SK-N-SH (cell line): ENCODE measurements at regions not wholly inside any gene's neighbourhood (a gene's known extent, or its start where the extent isn't known, plus 50 kb on each side); places are given as distances from the start of the nearest gene placed in this dataset.

Experiments used
- CTCF ChIA-PET: fragments of 300-600, 350-600 bp; formaldehyde crosslinking; extraction: SDS; loops from one replicate; lab custom pipeline; 2021; lab: Yijun Ruan, JAX
- POLR2A ChIA-PET: fragments of 350-600 bp; sonication (Branson Sonifier 250); formaldehyde crosslinking; extraction: SDS; loops from one replicate; lab custom pipeline; 2020; ENCODE audit warnings: antibody characterized with exemption, inconsistent platforms; lab: Yijun Ruan, JAX
- DNase-seq: peaks from one replicate; pipeline ENCODE4 v3.0.0; 2012
- H2AFZ ChIP-seq: fragments of 200-600 bp; sonication (generic); 2 replicates; pipeline ENCODE4 v1.8.1; 2016; ENCODE audit warnings: antibody characterized with exemption, mild to moderate bottlenecking, low read depth
- H3F3A ChIP-seq: fragments of 200-600 bp; sonication (generic); replicated peaks from 2 replicates; pipeline ENCODE3; 2016; ENCODE audit warnings: antibody characterized with exemption, mild to moderate bottlenecking; ENCODE audit not compliant: insufficient read depth
- H3K27ac ChIP-seq, 2 experiments: fragments of 200-500 bp in 1 of 2; fragments of 200-600 bp in 1 of 2; sonication (Bioruptor generic) in 1 of 2; sonication (generic), shearing (Covaris generic) in 1 of 2; 2 replicates each; pipeline versions ENCODE4 v1.5.1 to v1.6.1; 2014 to 2016; ENCODE audit warnings: low read depth in 2 of 2, inconsistent platforms in 1 of 2, low read length in 1 of 2, mild to moderate bottlenecking in 1 of 2, mixed read lengths in 1 of 2
- H3K27me3 ChIP-seq: fragments of 200-600 bp; sonication (generic), shearing (Covaris generic); 2 replicates; pipeline ENCODE4 v1.6.1; 2016; ENCODE audit warnings: mixed run types; ENCODE audit not compliant: insufficient read depth
- H3K36me3 ChIP-seq, 2 experiments: fragments of 200-500 bp in 1 of 2; fragments of 200-600 bp in 1 of 2; sonication (Bioruptor generic) in 1 of 2; sonication (generic) in 1 of 2; replicated peaks in 1 of 2; 2 replicates each; pipeline versions ENCODE3 to v1.5.1; 2014 to 2016; ENCODE audit warnings: low read length in 1 of 2, mild to moderate bottlenecking in 1 of 2; ENCODE audit not compliant: insufficient read depth in 2 of 2, control insufficient read depth in 1 of 2
- H3K4me1 ChIP-seq, 2 experiments: fragments of 200-500 bp in 1 of 2; fragments of 200-600 bp in 1 of 2; sonication (Bioruptor generic) in 1 of 2; sonication (generic), shearing (Covaris generic) in 1 of 2; 2 replicates each; pipeline versions ENCODE4 v1.5.1 to v1.6.1; 2014 to 2016; ENCODE audit warnings: low read depth in 1 of 2, low read length in 1 of 2, mixed run types in 1 of 2; ENCODE audit not compliant: insufficient read depth in 2 of 2, control insufficient read depth in 1 of 2
- H3K4me2 ChIP-seq: fragments of 200-600 bp; sonication (generic), shearing (Covaris generic); 2 replicates; pipeline ENCODE4 v1.6.1; 2017; ENCODE audit warnings: mixed run types
- H3K4me3 ChIP-seq, 2 experiments: fragments of 200-500 bp in 1 of 2; fragments of 200-600 bp in 1 of 2; sonication (Bioruptor generic) in 1 of 2; sonication (generic), shearing (Covaris generic) in 1 of 2; 2 replicates each; pipeline versions ENCODE4 v1.5.1 to v1.8.1; 2014 to 2016; ENCODE audit warnings: low read depth in 2 of 2, inconsistent platforms in 1 of 2, low read length in 1 of 2, mild to moderate bottlenecking in 1 of 2, mixed read lengths in 1 of 2, moderate library complexity in 1 of 2
- H3K79me2 ChIP-seq: fragments of 200-600 bp; sonication (generic); 2 replicates; pipeline ENCODE4 v1.8.1; 2017; ENCODE audit warnings: mild to moderate bottlenecking; ENCODE audit not compliant: insufficient read depth
- H3K9ac ChIP-seq: fragments of 200-600 bp; sonication (generic); 2 replicates; pipeline ENCODE4 v1.6.1; 2017; ENCODE audit warnings: mixed run types
- H3K9me2 ChIP-seq: fragments of 200-600 bp; sonication (generic); 2 replicates; pipeline ENCODE4 v1.6.1; 2017; ENCODE audit warnings: mixed run types
- H3K9me3 ChIP-seq: fragments of 200-600 bp; sonication (generic); 2 replicates; pipeline ENCODE4 v1.6.1; 2017; ENCODE audit warnings: mixed run types, mild to moderate bottlenecking, moderate library complexity
- H4K20me1 ChIP-seq: fragments of 200-600 bp; sonication (generic); 2 replicates; pipeline ENCODE4 v1.6.1; 2017; ENCODE audit warnings: mild to moderate bottlenecking, mixed run types; ENCODE audit not compliant: insufficient read depth
- CHD2 ChIP-seq: fragments of 150-350 bp; IDR thresholded peaks from 2 replicates; pipeline ENCODE4 v1.6.1; 2018; ENCODE audit warnings: low read length; ENCODE audit not compliant: partially characterized antibody
- EP300 ChIP-seq, 2 experiments: IDR thresholded peaks; 2 replicates each; pipeline versions ENCODE4 v1.4.0 to v1.6.1; 2012; ENCODE audit warnings: borderline replicate concordance in 1 of 2, low read depth in 1 of 2, low read length in 1 of 2
- EZH2phosphoT487 ChIP-seq: fragments of 200-600 bp; sonication (generic); IDR thresholded peaks from 2 replicates; pipeline ENCODE4 v1.6.1; 2017; ENCODE audit warnings: low read depth, mixed run types, mild to moderate bottlenecking, antibody characterized with exemption, moderate library complexity, borderline replicate concordance
- FOSL2 ChIP-seq: IDR thresholded peaks from 2 replicates; pipeline ENCODE4 v1.4.0; 2012; ENCODE audit warnings: low read depth, mild to moderate bottlenecking, moderate library complexity, borderline replicate concordance
- GABPA ChIP-seq: IDR thresholded peaks from 2 replicates; pipeline ENCODE4 v1.4.0; 2012; ENCODE audit warnings: low read depth, mild to moderate bottlenecking
- JUND ChIP-seq: IDR thresholded peaks from 2 replicates; pipeline ENCODE4 v1.4.0; 2012
- MEF2A ChIP-seq: IDR thresholded peaks from 2 replicates; pipeline ENCODE4 v1.4.0; 2012; ENCODE audit warnings: low read depth, borderline replicate concordance
- NFIC ChIP-seq: IDR thresholded peaks from 2 replicates; pipeline ENCODE4 v1.4.0; 2012; ENCODE audit warnings: borderline replicate concordance
- POLR2AphosphoS5 ChIP-seq: IDR thresholded peaks from 2 replicates; pipeline ENCODE4 v1.6.1; 2012; ENCODE audit warnings: low read depth, low read length
- RAD21 ChIP-seq: IDR thresholded peaks from 2 replicates; pipeline ENCODE4 v1.6.1; 2012; ENCODE audit warnings: mild to moderate bottlenecking, low read length
- RFX5 ChIP-seq: IDR thresholded peaks from 2 replicates; pipeline ENCODE4 v1.6.1; 2012; ENCODE audit warnings: mild to moderate bottlenecking, improper control_type of control experiment, low read length
- TAF1 ChIP-seq: IDR thresholded peaks from 2 replicates; pipeline ENCODE4 v1.6.1; 2012; ENCODE audit warnings: low read depth, mild to moderate bottlenecking, low read length, moderate library complexity, borderline replicate concordance
- TCF12 ChIP-seq: IDR thresholded peaks from 2 replicates; pipeline ENCODE4 v1.4.0; 2012
- TEAD4 ChIP-seq: IDR thresholded peaks from 2 replicates; pipeline ENCODE4 v1.4.0; 2012; ENCODE audit warnings: mild to moderate bottlenecking, borderline replicate concordance; ENCODE audit not compliant: insufficient read depth
- YY1 ChIP-seq: IDR thresholded peaks from 2 replicates; pipeline ENCODE4 v1.4.0; 2012; ENCODE audit warnings: low read depth, mild to moderate bottlenecking
- TF ChIP-seq, protein P1 (sequence below): fragments of 200-600 bp; sonication (generic); IDR thresholded peaks from 2 replicates; pipeline ENCODE4 v1.6.1; 2017; ENCODE audit warnings: antibody characterized with exemption, mild to moderate bottlenecking, moderate library complexity
- TF ChIP-seq, protein P2 (sequence below): IDR thresholded peaks from 2 replicates; pipeline ENCODE4; 2012

DNA sequence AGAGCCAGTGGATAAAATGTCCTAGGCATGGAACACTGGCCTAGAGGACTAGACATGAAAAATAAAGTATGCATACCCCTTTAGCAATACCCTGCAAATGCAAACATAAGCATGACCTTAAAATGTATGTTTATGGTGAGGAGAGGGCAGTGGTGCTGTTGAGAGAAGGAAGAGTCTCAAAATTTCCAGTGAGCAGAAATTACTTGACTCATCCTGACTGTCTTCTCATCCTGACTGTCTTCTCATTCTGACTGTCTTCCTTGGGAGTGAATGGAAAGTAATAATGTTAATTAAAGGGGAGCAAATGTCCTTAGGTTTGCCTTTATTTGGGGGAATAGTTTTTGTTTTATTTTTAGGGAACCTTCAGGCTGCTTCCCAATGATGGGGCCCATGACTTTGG is 121.5 kb upstream of the GALNT15 start:
- Histone ChIP-seq H3K4me3 (no peak overlapping the region), H3K9ac (no peak overlapping the region), H2AFZ (no peak overlapping the region), H3K27me3 (no peaks in the 10 kb centered on the region), H3K4me2 (no peak overlapping the region), H3K9me3 (no peaks in the 10 kb centered on the region), H3K79me2 (no peaks in the 10 kb centered on the region), H3K9me2 (no peaks in the 10 kb centered on the region), H4K20me1 (no peaks in the 10 kb centered on the region), H3K4me1 (no peaks in the 10 kb centered on the region; a peak in 2 of 4 replicates), H3K36me3 (no peaks in the 10 kb centered on the region), H3K27ac (0 out of 4 replicates have a peak overlapping the region, but pooled peaks of 1 of the 2 experiments have one; percentile 2), H3F3A (peaks cover 4% of the 10 kb centered on the region)
- TF ChIP-seq RFX5 (no peak), MEF2A (no peak), TAF1 (no peak), TEAD4 (no peak), FOSL2 (no peak), TCF12 (no peak), GABPA (no peak), CHD2 (no peak), NFIC (no peak), JUND (no peak), POLR2AphosphoS5 (no peak), EZH2phosphoT487 (no peak), RAD21 (no peak)
- TF ChIP-seq, protein P1, sequence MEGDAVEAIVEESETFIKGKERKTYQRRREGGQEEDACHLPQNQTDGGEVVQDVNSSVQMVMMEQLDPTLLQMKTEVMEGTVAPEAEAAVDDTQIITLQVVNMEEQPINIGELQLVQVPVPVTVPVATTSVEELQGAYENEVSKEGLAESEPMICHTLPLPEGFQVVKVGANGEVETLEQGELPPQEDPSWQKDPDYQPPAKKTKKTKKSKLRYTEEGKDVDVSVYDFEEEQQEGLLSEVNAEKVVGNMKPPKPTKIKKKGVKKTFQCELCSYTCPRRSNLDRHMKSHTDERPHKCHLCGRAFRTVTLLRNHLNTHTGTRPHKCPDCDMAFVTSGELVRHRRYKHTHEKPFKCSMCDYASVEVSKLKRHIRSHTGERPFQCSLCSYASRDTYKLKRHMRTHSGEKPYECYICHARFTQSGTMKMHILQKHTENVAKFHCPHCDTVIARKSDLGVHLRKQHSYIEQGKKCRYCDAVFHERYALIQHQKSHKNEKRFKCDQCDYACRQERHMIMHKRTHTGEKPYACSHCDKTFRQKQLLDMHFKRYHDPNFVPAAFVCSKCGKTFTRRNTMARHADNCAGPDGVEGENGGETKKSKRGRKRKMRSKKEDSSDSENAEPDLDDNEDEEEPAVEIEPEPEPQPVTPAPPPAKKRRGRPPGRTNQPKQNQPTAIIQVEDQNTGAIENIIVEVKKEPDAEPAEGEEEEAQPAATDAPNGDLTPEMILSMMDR = no peak
- TF ChIP-seq, protein P2, sequence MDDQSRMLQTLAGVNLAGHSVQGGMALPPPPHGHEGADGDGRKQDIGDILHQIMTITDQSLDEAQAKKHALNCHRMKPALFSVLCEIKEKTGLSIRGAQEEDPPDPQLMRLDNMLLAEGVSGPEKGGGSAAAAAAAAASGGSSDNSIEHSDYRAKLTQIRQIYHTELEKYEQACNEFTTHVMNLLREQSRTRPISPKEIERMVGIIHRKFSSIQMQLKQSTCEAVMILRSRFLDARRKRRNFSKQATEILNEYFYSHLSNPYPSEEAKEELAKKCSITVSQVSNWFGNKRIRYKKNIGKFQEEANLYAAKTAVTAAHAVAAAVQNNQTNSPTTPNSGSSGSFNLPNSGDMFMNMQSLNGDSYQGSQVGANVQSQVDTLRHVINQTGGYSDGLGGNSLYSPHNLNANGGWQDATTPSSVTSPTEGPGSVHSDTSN = no peak
- DNase-seq = no peak
- ChIA-PET POLR2A (no interaction called here), CTCF (no interaction called here)

DNA sequence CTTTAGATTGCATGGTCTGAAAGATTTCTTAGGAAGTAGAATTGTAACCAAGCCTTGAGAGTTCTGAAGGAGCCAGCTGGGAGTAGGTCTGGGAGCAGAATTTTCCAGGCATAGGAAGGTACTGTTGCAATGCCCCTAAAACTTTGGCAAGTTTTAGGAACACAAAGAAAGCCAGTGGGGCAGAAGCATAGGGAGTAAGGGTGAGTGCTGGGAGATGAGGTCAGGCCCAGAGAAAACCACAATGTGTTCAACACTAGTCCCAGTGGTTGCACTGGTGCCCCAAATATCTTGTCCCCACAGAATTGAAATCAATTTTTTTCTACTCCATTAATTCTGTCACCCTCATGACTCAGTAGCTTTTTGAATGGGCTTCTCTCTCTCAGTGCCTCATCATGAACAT is 120.7 kb upstream of the GALNT15 start:
- H3K36me3 ChIP-seq = no peaks in the 10 kb centered on the region
- no peaks in the 10 kb centered on the region; a peak in 1 of 4 replicates for H3K4me1 ChIP-seq
- TF ChIP-seq YY1 (no peak), EP300 (IDR thresholded peaks at IDR 0.05; ENCODE audit: borderline replicate concordance in 1 of 2, low read depth in 1 of 2, low read length in 1 of 2) (no peak)
- TF ChIP-seq, all 33 proteins: peak for 0
- Histone ChIP-seq H2AFZ (no peak overlapping the region), H3F3A (peaks cover 4% of the 10 kb centered on the region), H3K27ac (no peak overlapping the region), H3K79me2 (no peaks in the 10 kb centered on the region), H3K9ac (no peak overlapping the region), H4K20me1 (no peaks in the 10 kb centered on the region), H3K9me2 (no peaks in the 10 kb centered on the region), H3K9me3 (no peaks in the 10 kb centered on the region), H3K27me3 (no peaks in the 10 kb centered on the region), H3K4me2 (no peak overlapping the region), H3K4me3 (no peak overlapping the region)
- CTCF ChIA-PET = interaction anchor here (1.2 to 2.3 kb wide), 2 partner anchors 19 to 125 kb away, joined by 4 to 16 read pairs; no protein-coding TSS in a partner anchor
- POLR2A ChIA-PET = no interaction called here
- no peak for DNase-seq
